H1 (cell line): ENCODE measurements at regions not wholly inside any gene's neighbourhood (a gene's known extent, or its start where the extent isn't known, plus 50 kb on each side); places are given as distances from the start of the nearest gene placed in this dataset.
"Not testable (repeated sequence)": the region's sequence is repeated elsewhere in the genome, so short reads cannot be mapped to it uniquely, and the experiment has no call there.

Source experiments
- CTCF ChIA-PET: fragments of 300-600 bp; sonication (Branson Sonifier 250); formaldehyde crosslinking; loops from one replicate; lab custom pipeline; 2021; ENCODE audit not compliant: partially characterized antibody; lab: Charles Lee
- POLR2A ChIA-PET: fragments of 300-600 bp; sonication (Branson Sonifier 250); formaldehyde crosslinking; loops from one replicate; lab custom pipeline; 2021; ENCODE audit warnings: inconsistent platforms; ENCODE audit not compliant: partially characterized antibody; lab: Charles Lee
- DNase-seq, 2 experiments: peaks; one replicate each; pipeline versions ENCODE4 v3.0.0 to v3.0.0-alpha.2; 2010 to 2022; ENCODE audit warnings: low spot score in 2 of 2, low read depth in 1 of 2, mixed read lengths in 1 of 2
- FAIRE-seq: peaks from 2 replicates; lab custom pipeline; 2011; peaks lifted over from hg19 to GRCh38; lab: Jason Lieb, UNC
- H2AFZ ChIP-seq: 2 replicates; pipeline ENCODE4 v1.8.1; 2012; ENCODE audit warnings: low read length, inconsistent platforms
- H2AK5ac ChIP-seq: 2 replicates; pipeline ENCODE4 v1.6.1; 2013; ENCODE audit warnings: low read depth, low read length
- H2BK120ac ChIP-seq: replicated peaks from 2 replicates; pipeline ENCODE3; 2013; ENCODE audit warnings: low read depth, low read length, inconsistent platforms
- H2BK12ac ChIP-seq: 2 replicates; pipeline ENCODE4 v1.6.1; 2013; ENCODE audit warnings: low read depth, low read length
- H2BK15ac ChIP-seq: 2 replicates; pipeline ENCODE4 v1.6.1; 2013; ENCODE audit warnings: low read length
- H2BK20ac ChIP-seq: 2 replicates; pipeline ENCODE4 v1.6.1; 2013; ENCODE audit warnings: low read length
- H2BK5ac ChIP-seq: 2 replicates; pipeline ENCODE4 v1.6.1; 2013; ENCODE audit warnings: low read depth, low read length
- H3K14ac ChIP-seq: 2 replicates; pipeline ENCODE4 v1.6.1; 2013; ENCODE audit warnings: inconsistent platforms; ENCODE audit not compliant: insufficient read length
- H3K18ac ChIP-seq: 2 replicates; pipeline ENCODE4 v1.6.1; 2013; ENCODE audit warnings: low read length; ENCODE audit errors: extremely low read depth
- H3K23ac ChIP-seq: 2 replicates; pipeline ENCODE4 v1.6.1; 2013; ENCODE audit warnings: inconsistent platforms; ENCODE audit not compliant: insufficient read length
- H3K23me2 ChIP-seq: 2 replicates; pipeline ENCODE4 v1.6.1; 2013; ENCODE audit warnings: low read depth, low read length
- H3K27ac ChIP-seq: 2 replicates; pipeline ENCODE4 v1.6.1; 2011; ENCODE audit warnings: low read depth, low read length, inconsistent platforms
- H3K27me3 ChIP-seq, 4 experiments: replicated peaks in 1 of 4; 1 replicate in 1 of 4; 2 replicates in 3 of 4; pipeline versions ENCODE4 v1.6.1 to v1.8.1; 2011 to 2013; ENCODE audit warnings: low read length in 3 of 4, mild to moderate bottlenecking in 3 of 4, inconsistent platforms in 2 of 4, mixed read lengths in 2 of 4, moderate library complexity in 1 of 4; ENCODE audit not compliant: control insufficient read depth in 3 of 4, insufficient read depth in 3 of 4; ENCODE audit errors: extremely low read depth in 1 of 4
- H3K36me3 ChIP-seq, 4 experiments: 2 replicates each; pipeline versions ENCODE4 v1.6.1 to v1.8.1; 2011 to 2013; ENCODE audit warnings: mild to moderate bottlenecking in 4 of 4, low read length in 3 of 4, moderate library complexity in 2 of 4, control low read depth in 1 of 4, inconsistent platforms in 1 of 4; ENCODE audit not compliant: insufficient read depth in 4 of 4, control insufficient read depth in 2 of 4
- H3K4ac ChIP-seq: replicated peaks from 2 replicates; pipeline ENCODE3; 2013; ENCODE audit warnings: low read length, low read depth, mixed read lengths, inconsistent platforms; ENCODE audit not compliant: insufficient read length
- H3K4me1 ChIP-seq, 4 experiments: replicated peaks in 1 of 4; 1 replicate in 1 of 4; 2 replicates in 3 of 4; pipeline versions ENCODE4 v1.6.1 to v1.8.1; 2011 to 2013; ENCODE audit warnings: low read length in 3 of 4, inconsistent platforms in 2 of 4, mixed read lengths in 1 of 4; ENCODE audit not compliant: insufficient read depth in 4 of 4, control insufficient read depth in 3 of 4
- H3K4me2 ChIP-seq, 2 experiments: 2 replicates each; pipeline versions ENCODE4 v1.6.1 to v1.8.1; 2011 to 2013; ENCODE audit warnings: low read depth in 2 of 2, low read length in 2 of 2, control low read depth in 1 of 2, inconsistent platforms in 1 of 2, mild to moderate bottlenecking in 1 of 2; ENCODE audit not compliant: insufficient read depth in 1 of 2
- H3K4me3 ChIP-seq, 4 experiments: fragments of 200-600, 300-600 bp in 1 of 4; sonication (generic), shearing (Covaris generic), sonication (Bioruptor Twin) in 1 of 4; 2 replicates each; pipeline versions ENCODE4 v1.5.1 to v1.8.1; 2011 to 2016; ENCODE audit warnings: low read length in 4 of 4, low read depth in 3 of 4, control low read depth in 2 of 4, inconsistent platforms in 2 of 4, mild to moderate bottlenecking in 2 of 4, mixed read lengths in 1 of 4, moderate library complexity in 1 of 4; ENCODE audit not compliant: insufficient read depth in 2 of 4; ENCODE audit errors: extremely low read depth in 1 of 4
- H3K56ac ChIP-seq: replicated peaks from 2 replicates; pipeline ENCODE3; 2013; ENCODE audit warnings: low read depth, mild to moderate bottlenecking, mixed read lengths, low read length, inconsistent platforms; ENCODE audit not compliant: insufficient read length
- H3K79me1 ChIP-seq: 2 replicates; pipeline ENCODE4 v1.6.1; 2013; ENCODE audit warnings: low read depth, low read length, control low read depth
- H3K79me2 ChIP-seq, 2 experiments: 2 replicates each; pipeline versions ENCODE4 v1.6.1 to v1.8.1; 2012 to 2013; ENCODE audit warnings: low read length in 2 of 2, mild to moderate bottlenecking in 2 of 2, inconsistent platforms in 1 of 2; ENCODE audit not compliant: insufficient read depth in 2 of 2, control insufficient read depth in 1 of 2
- H3K9ac ChIP-seq, 4 experiments: replicated peaks in 1 of 4; 1 replicate in 1 of 4; 2 replicates in 3 of 4; pipeline versions ENCODE4 v1.6.1 to v1.8.1; 2011 to 2013; ENCODE audit warnings: low read depth in 3 of 4, low read length in 3 of 4, control low read depth in 2 of 4, mild to moderate bottlenecking in 2 of 4, moderate library complexity in 2 of 4, inconsistent platforms in 1 of 4; ENCODE audit errors: extremely low read depth in 1 of 4
- H3K9me3 ChIP-seq, 2 experiments: 2 replicates each; pipeline versions ENCODE4 v1.6.1 to v1.8.1; 2012 to 2013; ENCODE audit warnings: mild to moderate bottlenecking in 2 of 2, moderate library complexity in 2 of 2, control low read depth in 1 of 2, inconsistent platforms in 1 of 2, low read depth in 1 of 2, low read length in 1 of 2, mixed read lengths in 1 of 2; ENCODE audit not compliant: insufficient read depth in 2 of 2
- H4K20me1 ChIP-seq, 2 experiments: replicated peaks in 1 of 2; 2 replicates each; pipeline versions ENCODE3 to v1.8.1; 2011 to 2013; ENCODE audit warnings: inconsistent platforms in 2 of 2, low read length in 2 of 2, mild to moderate bottlenecking in 1 of 2; ENCODE audit not compliant: insufficient read depth in 2 of 2, control insufficient read depth in 1 of 2
- H4K5ac ChIP-seq: 2 replicates; pipeline ENCODE4 v1.6.1; 2013; ENCODE audit warnings: low read length, low read depth, mixed read lengths, inconsistent platforms; ENCODE audit not compliant: insufficient read length
- H4K8ac ChIP-seq: 2 replicates; pipeline ENCODE4 v1.8.0; 2013; ENCODE audit warnings: mild to moderate bottlenecking, moderate library complexity, low read length, inconsistent platforms; ENCODE audit not compliant: insufficient read depth; ENCODE audit errors: extremely low read depth
- H4K91ac ChIP-seq: replicated peaks from 2 replicates; pipeline ENCODE3; 2013; ENCODE audit warnings: low read length, mixed read lengths, inconsistent platforms; ENCODE audit not compliant: insufficient read length
- MAFK ChIP-seq: IDR thresholded peaks from 2 replicates; pipeline ENCODE4 v1.6.1; 2012; ENCODE audit warnings: low read depth, mild to moderate bottlenecking, improper control_type of control experiment, low read length
- SP2 ChIP-seq: IDR thresholded peaks from 2 replicates; pipeline ENCODE4 v1.6.1; 2012; ENCODE audit warnings: mild to moderate bottlenecking, low read length, inconsistent platforms
- SRF ChIP-seq: IDR thresholded peaks from 2 replicates; pipeline ENCODE4 v1.6.1; 2011; ENCODE audit warnings: mild to moderate bottlenecking, low read depth, low read length, moderate library complexity
- WGBS, 2 experiments: shearing (Covaris generic) in 1 of 2; methylation state at CpG; one replicate each; pipeline versions ENCODE4 v1.1.6 to v1.1.7; 2013 to 2015; ENCODE audit warnings: low lambda C conversion rate in 2 of 2, mixed read lengths in 2 of 2, inconsistent platforms in 1 of 2, low coverage in 1 of 2, missing lambda C conversion rate in 1 of 2; ENCODE audit not compliant: insufficient replicate concordance in 2 of 2, insufficient coverage in 1 of 2, insufficient read length in 1 of 2; ENCODE audit errors: extremely low coverage in 1 of 2, missing lambda C conversion rate in 1 of 2; 5-methylcytosine and 5-hydroxymethylcytosine counted together

DNA sequence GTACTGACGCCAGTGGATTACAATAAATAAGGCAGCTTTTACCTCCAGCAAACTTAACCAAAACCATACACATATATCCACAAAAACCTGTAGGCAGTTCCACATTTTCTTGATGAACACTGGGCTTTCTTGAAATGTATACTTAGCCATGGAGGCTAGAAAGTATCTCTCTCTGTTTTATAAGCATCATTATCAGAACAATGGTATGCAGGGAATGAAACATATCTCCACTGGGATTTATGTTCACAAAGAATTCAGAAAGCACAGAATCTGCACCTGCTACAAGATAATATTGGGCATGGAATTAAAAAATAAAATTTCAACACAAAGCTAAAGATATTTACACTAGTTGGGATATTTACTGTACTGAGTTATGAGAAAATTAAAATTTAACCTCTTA lies 126.1 kb upstream of the RASA1 start:
- FAIRE-seq, result no peak
- Histone ChIP-seq H2AFZ (no peak overlapping the region), H3K4me2 (no peak overlapping the region), H3K4ac (no peak overlapping the region), H3K18ac (no peak overlapping the region), H2AK5ac (no peak overlapping the region), H4K5ac (no peak overlapping the region), H3K27ac (no peak overlapping the region), H3K79me1 (no peaks in the 10 kb centered on the region), H3K79me2 (no peaks in the 10 kb centered on the region), H3K27me3 (no peaks in the 10 kb centered on the region), H3K4me1 (no peaks in the 10 kb centered on the region), H3K14ac (no peak overlapping the region), H3K23me2 (no peaks in the 10 kb centered on the region; the same call in 1 of the 2 replicates), H2BK15ac (no peak overlapping the region), H3K23ac (no peak overlapping the region), H3K36me3 (no peaks in the 10 kb centered on the region), H3K56ac (no peak overlapping the region), H2BK5ac (no peak overlapping the region), H2BK120ac (no peak overlapping the region), H3K9ac (no peak overlapping the region), H2BK12ac (no peak overlapping the region), H2BK20ac (no peak overlapping the region), H3K4me3 (no peak overlapping the region), H3K9me3 (no peaks in the 10 kb centered on the region), H4K8ac (no peak overlapping the region), H4K20me1 (no peaks in the 10 kb centered on the region), H4K91ac (no peak overlapping the region)
- CTCF ChIA-PET, result no interaction called here
- POLR2A ChIA-PET, result no interaction called here
- TF ChIP-seq SRF, result no peak
- TF ChIP-seq SP2, result no peak
- no peak for TF ChIP-seq MAFK
- 100% methylated on average over 1 of the region's 1 CpG; no CpG with 5 or more reads in 1 of the 2 experiments for WGBS, 2 experiments
- no peak for DNase-seq

- H3K27me3 ChIP-seq, H4K91ac ChIP-seq, H4K5ac ChIP-seq, H2AK5ac ChIP-seq, H2BK12ac ChIP-seq, H3K79me2 ChIP-seq, CTCF ChIA-PET, H2BK20ac ChIP-seq, H3K23ac ChIP-seq, H3K27ac ChIP-seq, H3K4me3 ChIP-seq, H3K18ac ChIP-seq, H4K20me1 ChIP-seq, H3K4me1 ChIP-seq, H3K9me3 ChIP-seq, POLR2A ChIA-PET, H4K8ac ChIP-seq, H3K9ac ChIP-seq, H2BK5ac ChIP-seq, DNase-seq, H2AFZ ChIP-seq, H3K79me1 ChIP-seq, FAIRE-seq, H3K4ac ChIP-seq, H3K56ac ChIP-seq, H3K4me2 ChIP-seq, H3K36me3 ChIP-seq, H2BK15ac ChIP-seq, H2BK120ac ChIP-seq, H3K23me2 ChIP-seq, H3K14ac ChIP-seq: not testable (repeated sequence)
- WGBS, 2 experiments, result 80% methylated on average over 1 of the region's 1 CpG; no CpG with 5 or more reads in 1 of the 2 experiments
Observed at GRCh38 chr5:87145853-87146252, 121.8 kb upstream of the RASA1 start.
